NOMO-1 (cell line): ENCODE measurements at regions not wholly inside any gene's neighbourhood (a gene's known extent, or its start where the extent isn't known, plus 50 kb on each side); places are given as distances from the start of the nearest gene placed in this dataset.
"Not testable (repeated sequence)": the region's sequence is repeated elsewhere in the genome, so short reads cannot be mapped to it uniquely, and the experiment has no call there.

Experiments
- DNase-seq, 2 experiments: peaks; one replicate each; lab custom pipeline; 2025; ENCODE audit not compliant: unreplicated experiment in 2 of 2; lab: John Stamatoyannopoulos, UW

- DNase-seq: no peak
These were observed 812.6 kb upstream of the SPRY2 start for GRCh38 chr13:81153478-81153877.

GRCh38 chr13:81148822-81149221, 807.9 kb upstream of the SPRY2 start:
- DNase-seq: no peak

GRCh38 chr13:81146576-81146975, 805.6 kb upstream of the SPRY2 start:
- not testable (repeated sequence) for DNase-seq

GRCh38 chr13:81142306-81142999, 801.5 kb upstream of the SPRY2 start:
- DNase-seq: no peak

DNA sequence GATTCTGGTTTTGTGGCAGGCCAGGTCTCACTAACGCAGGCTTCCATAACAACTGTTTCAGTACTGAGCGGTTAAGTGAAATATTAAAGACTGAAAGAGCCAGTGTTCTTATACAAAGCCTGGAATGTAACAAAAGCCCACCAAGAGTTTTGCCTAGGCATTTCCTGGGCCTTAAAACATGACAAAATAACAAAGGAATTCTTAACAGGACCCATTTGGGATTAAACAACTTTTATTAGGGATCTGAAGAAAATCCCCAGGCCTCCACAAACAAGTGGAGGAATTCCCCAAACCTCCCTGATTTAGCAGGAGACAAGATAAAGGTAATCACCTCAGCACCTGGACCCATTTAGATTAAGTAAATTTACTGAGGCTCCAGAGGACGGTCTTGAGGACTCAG, 799.7 kb upstream of the SPRY2 start:
- DNase-seq: no peak

DNA sequence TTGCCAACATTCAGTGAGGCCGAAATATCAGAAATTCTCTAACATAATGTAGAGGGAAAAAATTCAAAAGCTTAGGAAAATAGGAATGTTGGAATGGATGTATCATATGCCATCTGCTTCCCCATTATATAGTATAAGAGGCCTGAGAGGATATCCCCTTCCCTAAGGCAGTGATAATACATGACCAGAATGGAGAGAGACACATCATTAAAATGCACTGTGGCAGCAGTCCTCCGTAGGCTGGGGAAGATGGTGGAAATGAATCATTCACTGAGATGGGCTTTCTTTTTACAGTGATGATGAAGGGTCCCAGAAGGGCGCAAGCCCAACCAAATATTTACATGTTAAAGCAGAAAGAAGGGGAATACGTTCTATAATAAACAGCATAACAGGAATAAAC, 799.1 kb upstream of the SPRY2 start:
- DNase-seq: no peak

DNA sequence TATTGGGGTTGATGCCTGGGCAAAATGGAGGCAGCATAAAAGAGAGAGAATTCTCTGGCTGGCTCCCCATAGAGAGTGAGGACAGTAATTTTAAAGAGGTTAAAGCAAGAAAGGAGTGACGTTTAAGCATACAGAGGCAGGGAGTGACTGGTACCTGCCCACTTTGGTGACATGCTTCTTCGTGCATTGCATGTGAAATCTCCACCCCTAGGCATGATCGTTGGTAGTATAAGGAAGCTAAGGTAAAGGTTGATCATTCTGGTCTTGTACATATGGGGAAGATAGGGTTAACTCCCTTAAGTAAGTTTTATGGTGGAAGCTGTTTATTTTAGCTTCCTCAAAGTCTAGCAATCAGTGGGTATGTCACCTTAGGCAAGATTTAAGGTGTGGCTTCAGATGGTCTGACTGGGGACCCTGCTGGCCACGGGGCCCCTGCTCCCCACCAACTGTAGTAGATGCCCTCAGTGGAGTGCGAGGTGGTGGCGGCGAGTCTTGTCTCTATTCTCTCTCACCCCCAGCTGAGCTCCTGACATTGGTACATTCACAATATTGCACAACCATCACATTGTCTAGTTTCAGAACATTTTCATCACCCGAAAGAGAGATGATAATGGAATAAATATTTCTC, 797.5 kb upstream of the SPRY2 start:
- DNase-seq: no peak

DNA sequence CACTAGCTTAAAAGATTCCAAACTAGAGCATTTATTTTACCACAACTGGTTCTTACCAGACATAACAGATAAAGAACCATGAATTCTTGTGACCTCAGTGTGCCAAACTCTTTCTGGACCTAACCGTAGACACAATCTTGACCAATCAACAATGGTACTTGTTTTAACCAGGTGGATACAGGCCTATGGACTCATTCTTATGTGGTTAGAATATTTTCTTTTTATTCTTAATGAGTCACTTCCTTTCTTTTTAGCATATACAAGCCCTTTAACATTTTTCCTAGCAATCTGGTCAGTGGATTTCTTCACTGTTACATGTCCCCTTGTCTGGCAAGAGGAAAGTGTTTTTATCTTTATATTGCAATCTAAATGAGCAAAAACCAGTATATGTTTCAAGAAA, 792.1 kb upstream of the SPRY2 start:
- no peak for DNase-seq

DNA sequence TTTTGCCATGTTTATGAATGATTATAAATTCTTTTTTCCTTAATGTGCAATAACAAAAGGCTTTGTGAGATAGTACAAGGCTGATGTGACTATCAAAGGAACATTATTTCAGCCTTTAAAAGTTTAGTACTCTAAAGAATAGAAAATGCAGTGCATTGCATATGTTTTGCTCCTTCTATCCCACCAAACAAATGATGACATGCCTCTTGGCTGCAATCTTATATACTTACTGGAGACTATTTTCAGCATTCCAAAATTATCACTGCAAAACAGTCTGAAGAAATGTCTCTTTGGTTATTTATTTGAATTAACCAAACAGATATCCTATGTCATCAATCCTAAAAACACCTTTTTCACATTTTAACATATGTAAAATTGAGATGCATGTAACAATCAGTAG, 776.5 kb upstream of the SPRY2 start:
- DNase-seq: no peak

GRCh38 chr13:81116461-81117282, 775.7 kb upstream of the SPRY2 start:
- DNase-seq: no peak

GRCh38 chr13:81109026-81109425, 768.1 kb upstream of the SPRY2 start:
- no peak for DNase-seq

DNA sequence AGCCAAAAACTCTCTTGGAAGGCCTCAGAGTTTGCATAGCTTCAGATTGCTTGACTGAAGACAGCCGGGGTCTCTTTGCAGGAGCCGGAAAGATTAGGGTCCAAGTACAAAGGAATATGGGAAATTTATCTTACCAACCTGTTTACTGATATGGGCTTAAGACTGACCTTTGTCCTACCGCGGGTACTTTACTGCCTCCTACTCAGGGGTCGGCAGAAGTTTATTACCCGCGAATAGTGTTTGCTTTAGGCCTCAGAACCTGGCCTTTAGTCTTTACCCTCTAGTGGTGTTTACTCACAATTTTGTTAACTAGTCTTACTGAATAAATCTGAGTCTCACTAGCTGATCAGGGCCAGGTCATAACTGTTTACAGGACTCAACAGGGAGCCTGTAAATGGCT, 765.4 kb upstream of the SPRY2 start:
- DNase-seq: no peak

DNA sequence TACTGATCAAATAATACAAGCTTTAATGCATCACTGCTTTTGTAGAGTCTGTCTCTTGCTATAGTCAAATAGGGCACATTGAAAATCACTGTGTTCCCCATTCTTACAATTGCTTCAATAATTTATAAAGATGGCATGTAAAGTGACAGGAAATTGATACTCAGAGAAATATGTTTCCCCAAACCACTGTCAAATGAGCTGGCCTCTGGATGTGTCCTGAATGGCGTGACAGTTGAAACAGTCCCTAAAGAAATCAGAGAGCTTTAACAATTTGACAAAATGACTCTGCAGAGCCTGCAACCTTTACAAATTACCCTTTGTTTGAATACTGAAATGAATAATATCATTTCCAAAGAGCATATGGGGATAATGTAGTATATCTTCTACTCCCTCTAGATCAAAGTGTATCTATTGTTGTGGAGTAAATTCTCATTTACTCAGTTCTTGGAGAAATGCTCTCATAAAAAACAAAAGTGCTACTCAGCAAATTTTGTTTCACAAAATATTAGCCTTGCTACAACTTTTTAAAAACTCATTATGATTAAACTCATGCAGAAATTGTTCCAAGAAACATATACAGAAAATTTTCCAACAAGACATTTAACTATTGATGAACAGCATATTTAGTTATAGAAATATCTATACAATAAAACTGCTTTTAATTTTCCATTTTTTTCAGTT, 763.2 kb upstream of the SPRY2 start:
- DNase-seq: no peak

GRCh38 chr13:81102066-81102465, 761.1 kb upstream of the SPRY2 start:
- not testable (repeated sequence) for DNase-seq

DNA sequence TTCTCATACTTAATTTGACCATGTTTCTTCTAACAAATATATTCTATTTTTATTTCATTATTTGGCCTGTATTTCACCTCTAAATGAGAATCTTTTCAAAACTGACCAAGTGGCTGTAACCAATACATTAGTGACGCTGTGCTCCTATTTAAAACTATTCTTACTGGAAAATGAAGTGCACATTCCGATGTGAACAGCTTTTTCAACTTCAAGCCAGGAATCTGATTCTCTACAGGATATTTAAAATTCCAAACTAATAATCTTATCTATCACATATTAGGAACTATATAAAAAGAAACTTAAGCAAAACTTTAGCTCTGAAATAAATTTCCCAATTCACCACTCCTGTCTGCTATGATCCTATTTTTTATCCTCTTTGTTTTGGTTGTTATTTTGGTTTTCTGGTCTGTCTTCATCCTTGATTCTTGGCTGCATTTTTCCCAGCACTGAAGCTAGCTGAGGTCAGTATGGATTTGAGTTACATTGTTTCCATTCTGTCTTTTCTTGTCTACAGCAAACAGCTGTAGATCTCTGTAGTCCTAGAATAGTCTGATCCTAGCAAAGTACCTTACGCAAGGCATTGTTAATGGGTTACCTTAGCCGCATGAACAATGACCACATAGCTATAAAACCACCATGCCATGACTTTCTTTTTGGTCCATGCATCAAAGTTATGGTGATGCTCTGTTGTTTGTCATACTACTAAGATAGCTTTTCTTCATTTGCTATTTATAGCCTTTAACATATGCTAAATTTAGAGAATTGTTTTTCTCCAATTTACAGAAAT, 748.6 kb upstream of the SPRY2 start:
- no peak for DNase-seq

GRCh38 chr13:81080911-81081454, 740.1 kb upstream of the SPRY2 start:
- no peak for DNase-seq

GRCh38 chr13:81078048-81078447, 737.1 kb upstream of the SPRY2 start:
- no peak for DNase-seq

DNA sequence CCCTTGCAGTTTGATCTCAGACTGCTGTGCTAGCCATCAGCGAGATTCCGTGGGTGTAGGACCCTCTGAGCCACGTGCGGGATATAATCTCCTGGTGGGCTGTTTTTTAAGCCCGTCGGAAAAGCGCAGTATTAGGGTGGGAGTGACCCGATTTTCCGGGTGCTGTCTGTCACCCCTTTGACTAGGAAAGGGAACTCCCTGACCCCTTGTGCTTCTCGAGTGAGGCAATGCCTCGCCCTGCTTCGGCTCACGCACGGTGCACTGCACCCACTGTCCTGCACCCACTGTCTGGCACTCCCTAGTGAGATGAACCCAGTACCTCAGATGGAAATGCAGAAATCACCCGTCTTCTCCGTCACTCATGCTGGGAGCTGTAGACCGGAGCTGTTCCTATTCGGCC, 728.9 kb upstream of the SPRY2 start:
- not testable (repeated sequence) for DNase-seq

GRCh38 chr13:81058916-81059290, 718.0 kb upstream of the SPRY2 start:
- DNase-seq: no peak

- no peak for DNase-seq
These were observed 717.4 kb upstream of the SPRY2 start for GRCh38 chr13:81058211-81058915.
